LHCN-M2 (cell line): ENCODE measurements at regions not wholly inside any gene's neighbourhood (a gene's known extent, or its start where the extent isn't known, plus 50 kb on each side); places are given as distances from the start of the nearest gene placed in this dataset.
"Not testable (repeated sequence)": the region's sequence is repeated elsewhere in the genome, so short reads cannot be mapped to it uniquely, and the experiment has no call there.

ENCODE experiments used
- DNase-seq: peaks from one replicate; pipeline ENCODE4 v3.0.0-alpha.2; 2012; ENCODE audit warnings: low read depth

DNA sequence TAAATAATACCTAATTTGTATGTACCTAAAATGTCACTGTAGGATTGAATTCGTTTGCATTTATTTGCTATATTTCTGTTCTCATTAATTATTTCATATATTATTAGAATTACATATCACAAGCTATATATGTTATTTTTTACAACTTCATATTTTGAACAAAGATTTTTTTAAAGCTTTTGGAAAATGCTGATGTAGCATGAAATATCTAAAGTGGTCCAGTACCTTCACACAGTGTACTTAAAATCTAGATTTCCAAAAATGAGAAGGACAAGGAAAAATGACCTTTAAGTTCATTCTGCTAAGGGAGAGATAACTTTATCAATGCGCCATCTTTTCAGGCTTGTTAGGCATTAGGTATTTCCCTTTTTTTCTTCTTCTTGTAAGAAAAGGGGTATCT, 71.8 kb downstream of the LARP7 start:
- no peak for DNase-seq

DNA sequence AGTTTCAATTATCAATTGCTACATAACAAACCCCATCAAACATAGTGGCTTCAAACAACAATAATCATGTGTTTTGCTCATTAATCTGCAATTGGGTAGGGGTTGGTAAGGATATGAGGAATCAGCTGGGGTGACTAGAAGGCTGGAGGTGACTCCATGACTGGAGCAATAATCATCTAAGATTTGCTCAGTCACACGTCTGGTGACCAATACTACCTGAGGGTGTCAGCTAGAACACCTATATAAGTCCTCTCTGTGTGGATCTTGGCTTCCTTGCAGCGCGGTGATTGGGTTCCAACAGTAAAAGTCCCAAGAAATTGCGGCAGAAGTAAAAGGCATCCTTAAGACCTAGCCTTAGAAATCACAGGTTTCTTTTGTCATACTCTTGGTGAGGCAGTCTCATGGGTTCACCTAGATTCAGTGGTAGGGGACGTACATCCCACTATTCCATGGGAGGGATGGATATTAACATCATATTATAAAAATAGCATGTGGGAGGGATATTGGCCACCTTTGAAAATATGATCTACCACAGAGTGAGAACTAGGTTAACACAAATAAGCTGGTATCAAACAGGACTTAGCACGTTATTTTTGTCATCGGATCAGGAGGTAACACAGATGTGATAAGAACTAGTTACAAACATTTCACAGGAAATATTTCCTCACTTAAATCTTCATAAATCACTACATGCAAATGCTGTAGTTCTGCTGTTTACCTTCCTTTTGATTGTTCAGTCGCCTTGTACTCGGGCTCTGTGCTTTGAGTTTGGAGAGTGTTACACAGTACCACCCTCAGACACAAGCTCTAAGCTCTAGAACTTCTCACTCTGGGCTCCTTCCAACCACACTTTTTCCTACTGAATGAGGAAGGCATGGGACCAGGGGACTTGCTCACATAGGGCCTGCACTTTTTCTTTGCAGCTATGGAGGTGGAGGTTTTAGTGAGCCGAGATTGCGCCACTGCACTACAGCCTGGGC, 78.3 kb downstream of the LARP7 start:
- no peak for DNase-seq

DNA sequence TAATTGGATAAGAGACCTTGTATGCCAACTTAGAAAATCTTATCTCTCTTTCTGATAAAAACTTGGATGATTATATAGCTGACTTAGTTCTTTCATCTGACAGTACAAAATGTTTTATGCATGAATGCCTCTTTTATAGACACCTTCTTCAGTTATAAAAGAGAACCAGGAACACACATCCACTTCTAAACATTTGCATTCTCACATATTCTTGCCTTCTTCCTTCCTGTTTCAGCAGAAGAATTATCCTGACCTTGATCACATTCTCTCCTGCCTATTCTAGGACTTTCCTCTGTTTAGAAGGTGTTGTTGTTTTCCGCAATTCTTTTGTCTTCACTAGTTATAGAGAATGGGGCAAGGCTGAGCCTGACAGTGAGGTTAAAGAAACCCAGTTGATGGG, 80.9 kb downstream of the LARP7 start:
- no peak for DNase-seq

DNA sequence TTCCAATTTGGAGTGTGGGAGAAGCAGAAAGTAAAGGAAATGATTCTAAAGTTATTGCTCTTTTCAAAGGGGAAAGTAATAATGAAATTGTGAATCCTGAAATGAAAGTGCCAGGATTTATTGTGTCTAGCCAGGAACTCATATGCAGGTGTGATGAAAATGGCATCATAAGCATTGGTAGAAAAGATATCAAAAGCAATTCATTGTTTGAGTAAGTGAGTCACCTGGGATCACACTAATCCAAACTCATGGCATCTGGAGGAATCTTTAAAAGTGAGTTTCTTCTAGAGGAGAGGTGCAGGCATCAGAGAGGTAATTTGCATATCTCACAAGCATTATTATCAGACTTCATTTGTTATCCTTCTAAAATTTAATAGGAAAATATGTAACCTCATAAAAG, 84.7 kb downstream of the LARP7 start:
- DNase-seq: no peak

DNA sequence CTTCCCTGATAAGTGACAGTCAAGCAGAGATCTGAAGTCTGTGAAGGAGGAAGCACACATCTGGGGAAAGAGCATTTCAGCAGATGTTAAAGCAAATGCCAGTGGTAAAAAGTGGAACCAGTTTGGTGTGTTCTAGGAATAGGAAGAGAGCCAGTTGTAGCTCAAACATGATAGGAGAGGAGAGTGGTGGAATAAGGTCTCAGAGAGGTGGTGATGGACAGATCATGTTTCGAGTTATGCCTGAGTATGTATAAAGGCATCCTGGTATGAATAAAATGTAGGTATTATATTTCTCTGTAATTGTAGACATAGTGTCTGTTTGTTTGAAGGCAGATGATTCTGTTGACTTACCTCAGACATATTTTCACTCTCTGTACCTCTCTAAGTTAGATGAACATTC, 89.1 kb downstream of the LARP7 start:
- DNase-seq: peak; percentile 15

DNA sequence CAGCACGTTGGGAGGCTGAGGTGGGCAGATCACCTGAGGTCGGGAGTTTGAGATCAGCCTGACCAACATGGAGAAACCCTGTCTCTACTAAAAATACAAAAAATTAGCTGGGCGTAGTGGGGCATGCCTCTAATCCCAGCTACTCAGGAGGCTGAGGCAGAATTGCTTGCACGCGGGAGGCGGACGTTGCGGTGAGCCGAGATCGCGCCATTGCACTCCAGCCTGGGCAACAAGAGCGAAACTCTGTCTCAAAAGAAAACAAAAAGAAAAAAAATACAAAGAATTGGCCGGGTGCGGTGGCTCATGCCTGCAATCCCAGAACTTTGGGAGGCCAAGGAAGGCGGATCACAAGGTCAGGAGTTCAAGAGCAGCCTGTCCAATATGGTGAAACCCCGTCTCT, 90.8 kb downstream of the LARP7 start:
- DNase-seq: not testable (repeated sequence)

DNA sequence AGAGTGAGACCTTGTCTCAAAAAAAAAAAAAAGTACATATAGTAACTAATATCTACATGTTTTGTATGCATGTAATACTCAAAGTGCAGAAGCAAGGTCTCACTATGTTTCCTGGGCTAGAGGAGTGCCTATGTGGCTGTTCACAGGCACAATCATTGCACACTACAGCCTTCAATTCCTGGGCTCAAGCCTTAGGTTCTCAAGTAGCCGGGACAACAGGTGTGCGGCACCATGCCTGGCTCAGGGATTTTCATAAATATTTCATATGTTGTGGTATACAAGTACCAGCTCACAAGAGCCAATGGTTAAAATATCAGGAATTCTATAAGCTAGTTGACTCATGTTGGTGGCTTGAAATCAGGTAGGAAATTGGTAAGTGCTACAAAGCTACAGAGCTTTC, 94.8 kb downstream of the LARP7 start:
- DNase-seq: no peak

DNA sequence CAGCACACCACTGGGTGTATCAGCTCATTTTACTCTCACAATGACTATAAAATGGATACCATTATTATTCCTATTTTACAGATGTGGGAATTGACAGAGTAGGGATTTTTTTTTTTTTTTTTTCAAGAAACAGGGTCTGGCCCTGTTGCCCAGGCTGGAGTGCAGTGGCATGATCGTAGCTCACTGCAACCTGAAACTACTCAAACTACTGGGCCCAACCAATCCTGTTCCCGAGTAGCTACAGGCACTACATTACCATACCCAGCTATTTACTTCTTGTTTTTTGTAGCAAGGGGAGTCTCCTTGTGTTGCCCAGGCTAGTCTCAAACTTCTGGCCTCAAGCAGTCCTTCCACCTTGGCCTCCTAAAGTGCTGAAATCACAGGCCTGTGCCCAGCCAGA, 95.2 kb downstream of the LARP7 start:
- DNase-seq: no peak

DNA sequence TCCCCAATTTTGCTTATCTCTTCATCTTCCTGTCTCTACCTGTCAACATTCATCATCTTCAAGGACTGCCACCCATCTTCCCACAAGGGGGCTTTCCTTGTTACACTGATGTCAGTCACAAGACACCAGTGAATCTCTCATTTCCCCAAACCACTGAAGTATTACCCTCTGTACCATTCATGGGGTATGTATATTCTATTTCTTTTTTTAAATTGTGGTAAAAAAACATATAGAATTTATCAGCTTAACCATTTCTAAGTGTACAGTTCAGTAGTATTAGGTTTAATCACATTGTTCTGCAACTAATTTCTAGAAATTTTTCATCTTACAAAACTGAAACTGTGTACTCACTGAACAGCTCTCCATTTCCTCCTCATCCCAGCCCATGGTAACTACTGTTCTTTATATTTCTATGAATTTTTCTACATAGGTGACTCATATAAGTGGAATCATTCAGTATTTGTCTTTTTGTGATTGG, 98.6 kb downstream of the LARP7 start:
- no peak for DNase-seq

DNA sequence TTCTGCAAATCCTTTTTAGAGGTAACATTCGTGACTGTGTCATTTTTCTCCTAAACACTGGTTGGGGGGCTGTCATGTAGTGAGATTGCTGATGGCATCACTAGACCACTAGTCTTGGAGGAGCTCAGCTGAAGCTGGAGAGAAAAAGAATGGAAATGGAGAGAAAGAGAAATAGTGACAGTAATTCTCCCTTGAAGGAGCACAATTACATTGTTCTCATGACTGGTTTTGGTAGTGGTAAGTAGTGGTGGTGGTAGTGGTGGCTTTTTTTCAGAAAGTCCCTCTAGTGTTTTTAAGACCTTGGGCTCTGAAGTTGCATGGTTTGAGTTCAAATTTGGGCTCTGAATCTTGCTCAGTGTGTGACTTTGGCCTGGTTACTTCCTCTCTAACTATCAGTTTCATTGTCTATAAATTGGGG, 99.8 kb downstream of the LARP7 start:
- no peak for DNase-seq

DNA sequence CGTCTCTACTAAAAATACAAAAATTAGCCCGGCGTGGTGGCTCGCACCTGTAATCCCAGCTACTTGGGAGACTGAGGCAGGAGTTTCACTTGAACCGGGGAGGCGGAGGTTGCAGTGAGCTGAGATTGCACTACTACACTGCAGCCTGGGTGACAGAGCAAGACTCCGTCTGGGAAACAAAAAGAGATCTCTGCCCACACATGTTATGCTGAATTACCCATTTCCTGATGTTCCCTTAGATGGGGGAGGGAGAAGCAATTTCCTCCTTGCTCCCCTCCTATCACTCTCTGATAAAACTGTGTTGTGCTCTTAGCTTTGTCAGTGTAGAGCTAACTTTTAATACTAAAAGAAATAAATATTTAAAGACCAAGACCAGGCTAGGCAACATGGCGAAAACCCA, 102.5 kb downstream of the LARP7 start:
- no peak for DNase-seq

DNA sequence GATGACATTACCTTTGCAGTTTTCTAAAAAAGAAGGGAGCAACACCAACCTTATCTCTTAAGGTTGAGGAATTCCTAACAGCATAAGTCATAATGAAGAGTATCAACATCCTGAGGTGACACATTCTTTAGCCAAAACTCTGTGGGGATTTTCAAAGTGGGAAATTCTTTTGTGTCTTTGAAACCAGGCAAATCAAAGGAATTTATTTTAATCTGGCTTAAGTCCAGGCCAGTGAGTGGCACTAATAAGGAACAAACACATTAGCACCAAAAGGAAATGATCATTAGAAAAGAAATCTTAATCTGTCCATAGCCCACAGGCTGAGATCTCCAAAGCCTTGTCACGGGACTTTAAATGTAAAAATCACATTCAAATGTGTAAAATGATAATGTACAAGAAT, 110.1 kb downstream of the LARP7 start:
- no peak for DNase-seq

DNA sequence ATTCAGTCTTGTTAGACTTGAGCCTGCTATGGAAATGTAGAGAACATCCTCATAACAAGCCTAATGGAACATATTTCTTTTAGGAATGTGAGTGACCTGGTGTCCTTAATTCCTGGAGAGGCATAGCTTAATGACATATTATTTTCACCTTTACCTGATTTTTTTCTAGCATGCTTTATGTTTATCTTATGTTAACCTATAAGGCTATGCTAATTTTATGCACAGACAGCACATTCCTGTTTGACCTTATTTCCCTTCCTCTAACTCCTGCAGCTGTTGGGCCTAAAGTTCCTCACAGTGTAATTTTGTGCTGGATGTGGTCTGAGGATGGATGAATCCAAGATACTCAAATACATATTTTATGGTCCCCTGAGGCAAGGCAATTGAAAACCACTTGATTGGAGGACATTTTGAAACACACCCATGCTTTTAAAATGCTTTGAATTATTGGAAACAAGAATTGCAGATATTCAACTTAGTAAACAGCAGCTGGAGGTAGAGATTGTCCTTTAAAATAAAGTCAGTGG, 111.5 kb downstream of the LARP7 start:
- DNase-seq: peak; percentile 19

DNA sequence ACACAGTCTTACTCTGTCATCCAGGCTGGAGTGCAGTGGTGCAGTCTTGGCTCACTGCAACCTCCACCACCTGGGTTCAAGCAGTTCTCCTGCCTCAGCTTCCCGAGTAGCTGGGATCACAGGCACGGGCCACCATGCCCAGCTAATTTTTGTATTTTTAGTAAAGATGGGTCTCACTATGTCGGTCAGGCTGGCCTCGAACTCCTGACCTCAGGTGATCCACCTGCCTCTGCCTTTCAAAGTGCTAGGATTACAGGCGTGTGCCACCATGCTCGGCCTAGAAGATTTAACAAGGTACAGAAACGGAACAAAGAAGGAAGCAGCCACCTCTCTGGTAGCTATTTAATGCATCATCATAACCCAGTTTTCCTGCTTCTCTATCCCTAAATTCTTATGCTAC, 113.8 kb downstream of the LARP7 start:
- DNase-seq: not testable (repeated sequence)

DNA sequence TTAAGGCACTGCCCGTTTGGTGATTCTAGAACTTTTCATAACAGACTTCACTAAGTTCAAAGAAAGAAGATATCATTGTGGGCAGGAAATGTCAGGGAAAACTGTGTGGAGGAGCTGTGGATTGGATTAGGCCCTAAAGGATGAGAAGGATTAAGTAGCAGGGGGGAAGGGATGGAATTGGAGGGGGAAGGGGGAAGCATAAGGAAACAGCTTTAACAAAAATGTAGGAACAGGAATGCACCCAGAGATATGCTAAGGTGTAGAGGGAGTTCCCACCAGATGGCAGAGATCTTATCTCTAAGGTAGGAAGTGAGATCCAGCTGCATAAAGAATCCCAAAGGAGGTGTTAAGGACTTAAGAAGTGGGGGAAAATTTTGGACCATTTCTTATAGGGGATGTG, 114.5 kb downstream of the LARP7 start:
- no peak for DNase-seq

DNA sequence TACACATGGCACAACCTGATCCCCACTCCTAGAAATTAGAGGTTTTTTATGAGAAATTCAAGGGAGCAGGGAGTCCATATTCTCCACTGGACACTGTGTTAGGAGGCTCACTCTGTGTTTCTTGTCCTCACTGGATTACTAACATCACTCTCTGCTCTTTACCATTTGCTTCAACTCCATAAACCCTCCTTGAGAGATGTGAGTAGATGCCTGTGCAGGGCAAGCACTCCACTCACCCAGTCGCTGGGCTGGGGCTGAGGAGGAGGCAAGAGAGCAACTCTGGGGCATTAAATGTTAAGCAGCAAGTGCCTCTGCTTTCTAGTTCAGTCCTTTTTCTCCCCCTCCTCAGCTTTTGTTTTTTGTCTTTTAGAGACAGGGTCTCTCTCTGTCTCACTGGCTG, 115.1 kb downstream of the LARP7 start:
- no peak for DNase-seq

DNA sequence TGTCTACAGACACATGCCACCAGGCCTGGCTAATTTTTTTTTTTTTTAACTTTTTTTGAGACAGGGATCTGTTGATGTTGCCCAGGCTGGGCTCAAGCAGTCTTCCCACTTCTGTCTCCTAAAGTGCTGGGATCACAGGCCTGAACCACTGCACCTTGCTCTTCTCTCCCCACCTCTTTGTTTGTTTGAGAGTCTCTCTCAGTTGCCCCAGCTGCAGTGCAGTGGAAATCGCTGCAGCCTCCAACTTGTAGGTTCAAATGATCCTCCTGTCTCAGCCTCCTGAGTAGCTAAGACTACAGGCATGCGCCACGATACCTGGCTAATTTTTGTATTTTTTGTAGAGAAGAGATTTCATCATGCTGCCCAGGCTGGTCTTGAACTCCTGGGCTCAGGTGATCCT, 115.6 kb downstream of the LARP7 start:
- DNase-seq: no peak

DNA sequence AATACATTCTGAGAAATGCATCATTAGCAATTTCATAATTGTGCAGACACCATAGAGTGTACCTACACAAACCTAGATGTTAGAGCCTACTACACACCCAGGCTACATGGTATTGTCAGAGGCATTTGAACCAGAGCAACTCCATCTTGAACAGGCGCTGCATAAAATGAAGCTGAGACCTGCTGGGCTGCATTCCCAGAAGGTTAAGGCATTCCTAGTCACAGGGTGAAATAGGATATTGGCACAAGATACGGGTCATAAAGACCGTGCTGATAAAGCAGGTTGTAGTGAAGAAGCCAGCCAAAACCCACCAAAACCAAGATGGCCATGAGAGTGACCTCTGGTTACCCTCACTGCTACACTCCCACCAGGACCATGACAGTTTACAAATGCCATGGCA, 116.4 kb downstream of the LARP7 start:
- no peak for DNase-seq

DNA sequence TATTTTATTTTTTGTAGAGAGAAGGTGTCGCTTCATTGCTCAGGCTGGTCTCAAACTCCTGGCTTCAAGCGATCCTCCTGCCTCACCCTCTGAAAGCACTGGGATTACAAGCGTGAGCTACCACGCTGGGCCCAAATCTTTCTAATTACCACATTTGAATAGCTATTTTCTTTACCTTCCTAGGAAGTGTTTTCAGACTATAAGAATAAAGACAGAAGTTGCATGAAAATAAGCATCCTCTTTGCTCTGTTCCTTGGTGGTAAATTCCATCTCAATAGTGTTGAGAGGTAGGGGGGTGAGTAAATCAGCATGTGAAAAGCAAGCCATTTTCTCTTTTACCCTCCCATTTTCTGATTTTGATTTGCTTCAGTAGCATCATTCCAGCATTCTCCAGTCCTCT, 122.4 kb downstream of the LARP7 start:
- no peak for DNase-seq

DNA sequence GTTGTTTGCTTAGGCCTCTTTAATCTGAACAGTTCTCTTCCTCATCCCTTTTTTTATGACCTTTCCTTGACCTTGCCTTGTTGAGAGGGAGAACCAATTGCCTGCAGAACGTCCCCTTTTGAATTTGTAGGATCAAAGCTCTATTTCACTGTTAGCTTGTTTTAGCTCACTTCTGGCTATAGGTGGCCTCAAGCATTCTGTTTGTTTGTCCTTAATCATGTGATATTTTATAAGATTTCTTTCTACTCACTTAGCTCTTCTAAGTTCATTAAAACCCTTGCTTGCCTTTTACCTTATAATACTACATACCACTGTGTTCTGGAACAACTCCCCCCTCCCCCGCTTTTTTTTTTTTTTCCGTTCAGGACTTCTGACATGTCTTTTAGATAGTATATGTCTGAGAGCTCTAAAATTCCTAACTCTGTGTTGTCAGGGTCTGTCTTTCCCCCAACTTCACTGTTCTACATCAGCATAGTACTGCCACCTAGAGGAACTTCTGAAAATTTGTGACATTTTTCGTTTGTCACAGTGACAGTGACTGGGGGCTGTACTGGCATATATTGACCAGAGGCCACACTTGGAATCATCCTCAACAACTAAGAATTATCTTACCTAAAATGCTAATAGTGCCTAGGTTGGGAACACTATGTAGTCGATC, 128.5 kb downstream of the LARP7 start:
- peak; percentile 22 for DNase-seq

DNA sequence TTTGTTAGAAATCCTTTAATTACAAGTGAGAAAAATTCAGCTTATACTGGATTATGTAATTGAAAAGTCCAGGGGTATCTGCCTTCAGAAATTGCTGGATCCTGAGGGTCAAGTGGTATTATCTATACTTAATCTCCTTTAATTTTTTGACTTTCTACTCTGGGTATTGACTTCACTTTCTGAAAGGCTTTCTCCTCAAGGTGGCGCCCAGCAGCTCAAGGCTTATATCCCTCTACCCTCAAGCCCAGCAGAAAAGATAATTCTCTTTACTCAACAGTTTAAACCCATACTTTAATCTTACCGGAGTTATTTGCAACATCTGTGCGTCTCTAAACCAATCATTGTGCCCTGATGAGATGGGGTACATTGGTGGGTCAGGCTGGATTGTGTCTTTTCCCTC, 129.5 kb downstream of the LARP7 start:
- DNase-seq: peak; percentile 34

DNA sequence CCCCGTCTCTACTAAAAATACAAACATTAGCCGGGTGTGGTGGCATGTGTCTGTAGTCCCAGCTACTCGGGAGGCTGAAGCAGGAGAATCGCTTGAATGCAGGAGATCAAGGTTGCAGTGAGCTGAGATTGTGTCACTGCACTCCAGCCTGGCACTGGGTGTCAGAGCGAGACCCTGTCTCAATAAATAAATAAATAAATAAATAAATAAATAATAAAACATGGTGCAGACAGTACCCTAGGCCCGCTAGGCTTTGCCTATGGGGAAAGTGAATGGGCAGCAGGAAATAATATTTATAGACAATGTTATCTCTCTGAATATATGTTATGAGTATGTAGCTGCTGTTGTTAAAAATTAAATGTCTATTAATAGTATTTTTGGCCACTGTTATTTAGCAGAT, 130.4 kb downstream of the LARP7 start:
- no peak for DNase-seq

DNA sequence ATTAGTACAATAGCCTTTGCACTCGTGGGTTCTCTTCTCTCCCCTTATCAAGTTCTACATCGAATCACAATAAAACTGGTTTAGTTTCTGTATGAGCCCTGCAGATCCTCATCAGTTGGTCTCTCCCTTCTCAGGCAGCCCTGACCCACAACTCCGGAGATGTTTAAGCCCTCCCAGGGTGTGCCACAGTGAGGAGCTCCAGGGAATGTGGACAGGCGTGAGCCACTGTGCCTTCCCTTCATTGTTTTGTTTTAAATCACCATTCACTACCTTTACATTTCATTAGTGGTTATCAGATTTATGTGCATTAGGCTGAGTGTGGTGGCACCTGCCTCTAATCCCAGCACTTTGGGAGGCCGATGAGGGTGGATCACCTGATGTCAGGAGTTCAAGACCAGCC, 133.2 kb downstream of the LARP7 start:
- no peak for DNase-seq
